GM23338 (cell line): ENCODE measurements at regions not wholly inside any gene's neighbourhood (a gene's known extent, or its start where the extent isn't known, plus 50 kb on each side); places are given as distances from the start of the nearest gene placed in this dataset.

ENCODE experiments used
- ATAC-seq: fragments of 200-7000 bp; cut with Tn5 transposase; 3 replicates; pipeline ENCODE4 v1.9.1; 2020
- DNase-seq: peaks from one replicate; pipeline ENCODE4 v3.0.0-alpha.2; 2015; ENCODE audit warnings: low spot score
- H2AFZ ChIP-seq: fragments of 200-600 bp; sonication (generic); 2 replicates; pipeline ENCODE4 v1.8.0; 2016; ENCODE audit warnings: antibody characterized with exemption, mild to moderate bottlenecking, moderate library complexity
- H3F3A ChIP-seq: fragments of 200-600 bp; sonication (generic); replicated peaks from 2 replicates; pipeline ENCODE4 v1.8.0; 2017; ENCODE audit warnings: antibody characterized with exemption, mixed run types, low read depth
- H3K27ac ChIP-seq: fragments of 200-600 bp; sonication (generic); 2 replicates; pipeline ENCODE4 v1.6.1; 2016; ENCODE audit warnings: low read depth
- H3K27me3 ChIP-seq: fragments of 200-600 bp; sonication (generic); 2 replicates; pipeline ENCODE4 v1.8.0; 2016; ENCODE audit warnings: mild to moderate bottlenecking, mixed run types, moderate library complexity; ENCODE audit not compliant: insufficient read depth
- H3K36me3 ChIP-seq: fragments of 200-600 bp; sonication (generic); 2 replicates; pipeline ENCODE4 v1.8.0; 2016; ENCODE audit warnings: mild to moderate bottlenecking; ENCODE audit not compliant: insufficient read depth
- H3K4me1 ChIP-seq: fragments of 200-600 bp; sonication (generic); 2 replicates; pipeline ENCODE4 v1.8.0; 2016; ENCODE audit warnings: mild to moderate bottlenecking, moderate library complexity; ENCODE audit not compliant: insufficient read depth
- H3K4me2 ChIP-seq: fragments of 200-600 bp; sonication (generic); 2 replicates; pipeline ENCODE4 v1.7.1; 2017; ENCODE audit warnings: mixed run types
- H3K4me3 ChIP-seq: fragments of 200-600 bp; sonication (generic); 2 replicates; pipeline ENCODE4 v1.6.1; 2016; ENCODE audit warnings: mixed run types
- H3K79me2 ChIP-seq: fragments of 200-600 bp; sonication (generic); replicated peaks from 2 replicates; pipeline ENCODE4 v1.8.0; 2017; ENCODE audit warnings: mild to moderate bottlenecking; ENCODE audit not compliant: insufficient read depth
- H3K9me2 ChIP-seq: fragments of 200-600 bp; sonication (generic); 2 replicates; pipeline ENCODE4 v1.8.0; 2017; ENCODE audit not compliant: insufficient read depth
- H4K20me1 ChIP-seq: fragments of 200-600 bp; sonication (generic); replicated peaks from 2 replicates; pipeline ENCODE4 v1.8.0; 2017; ENCODE audit warnings: mild to moderate bottlenecking; ENCODE audit not compliant: insufficient read depth
- H3K27ac Mint-ChIP-seq: 2 replicates; pipeline ENCODE4 v1.8.0; 2020; ENCODE audit warnings: inconsistent platforms, mild to moderate bottlenecking, moderate library complexity, mixed read lengths
- H3K27me3 Mint-ChIP-seq: 3 replicates; pipeline ENCODE4 v1.8.0; 2022; ENCODE audit warnings: low read depth, mild to moderate bottlenecking, moderate library complexity, mixed read lengths, inconsistent platforms; ENCODE audit not compliant: insufficient read depth, poor library complexity
- H3K36me3 Mint-ChIP-seq: 3 replicates; pipeline ENCODE4 v1.8.0; 2021; ENCODE audit warnings: low read depth, mild to moderate bottlenecking, inconsistent platforms, moderate library complexity, mixed read lengths
- H3K4me1 Mint-ChIP-seq: 3 replicates; pipeline ENCODE4 v1.8.0; 2020; ENCODE audit warnings: mild to moderate bottlenecking, inconsistent platforms, mixed read lengths
- H3K4me3 Mint-ChIP-seq: 3 replicates; pipeline ENCODE4 v1.8.0; 2021; ENCODE audit warnings: moderate library complexity, mild to moderate bottlenecking, inconsistent platforms, mixed read lengths
- H3K9me3 Mint-ChIP-seq: 3 replicates; pipeline ENCODE4 v1.8.0; 2020; ENCODE audit warnings: moderate library complexity, mild to moderate bottlenecking, inconsistent platforms, mixed read lengths
- CREB1 ChIP-seq: fragments of 250-450 bp; sonication (Bioruptor Pico); IDR thresholded peaks from 2 replicates; pipeline ENCODE4 v1.5.0; 2020; ENCODE audit warnings: low read depth, mild to moderate bottlenecking, moderate library complexity
- EZH2 ChIP-seq: fragments of 200-600 bp; sonication (generic); IDR thresholded peaks from one replicate; pipeline ENCODE4 v1.8.0; 2017; ENCODE audit warnings: antibody characterized with exemption, mild to moderate bottlenecking, low read depth; ENCODE audit not compliant: unreplicated experiment
- EZH2phosphoT487 ChIP-seq: fragments of 200-600 bp; sonication (generic); IDR thresholded peaks from one replicate; pipeline ENCODE4 v1.8.1; 2018; ENCODE audit warnings: antibody characterized with exemption; ENCODE audit not compliant: unreplicated experiment
- JUNB ChIP-seq: IDR thresholded peaks from one replicate; pipeline ENCODE4 v1.6.1; 2016; ENCODE audit warnings: antibody characterized with exemption; ENCODE audit not compliant: unreplicated experiment
- NANOG ChIP-seq: IDR thresholded peaks from 2 replicates; pipeline ENCODE4 v1.6.1; 2016; ENCODE audit warnings: antibody characterized with exemption, borderline replicate concordance
- POLR2AphosphoS5 ChIP-seq: IDR thresholded peaks from 2 replicates; pipeline ENCODE4 v1.6.1; 2016; ENCODE audit warnings: antibody characterized with exemption, low read depth
- REST ChIP-seq: IDR thresholded peaks from one replicate; pipeline ENCODE4 v1.6.1; 2018; ENCODE audit warnings: antibody characterized with exemption; ENCODE audit not compliant: unreplicated experiment
- STAT1 ChIP-seq: IDR thresholded peaks from one replicate; pipeline ENCODE4 v1.6.1; 2016; ENCODE audit warnings: antibody characterized with exemption; ENCODE audit not compliant: unreplicated experiment
- ZNF331 ChIP-seq: fragments of 250-450 bp; sonication (Bioruptor Pico); IDR thresholded peaks from 2 replicates; pipeline ENCODE4 v1.5.0; 2020; ENCODE audit warnings: low read depth, mild to moderate bottlenecking, moderate library complexity
- ZNF462 ChIP-seq: fragments of 250-450 bp; sonication (Bioruptor Pico); IDR thresholded peaks from 2 replicates; pipeline ENCODE4 v1.5.0; 2020; ENCODE audit warnings: mild to moderate bottlenecking, moderate library complexity
- TF ChIP-seq, protein P1 (sequence below), 2 experiments: fragments of 200-600 bp in 1 of 2; sonication (generic) in 1 of 2; conservative IDR thresholded peaks; 2 replicates each; pipeline versions ENCODE4 v1.5.1 to v1.6.1; 2016 to 2017; ENCODE audit warnings: antibody characterized with exemption in 2 of 2, low read depth in 2 of 2, mild to moderate bottlenecking in 2 of 2, moderate library complexity in 1 of 2
- TF ChIP-seq, protein P2 (sequence below): IDR thresholded peaks from 2 replicates; pipeline ENCODE4 v1.6.1; 2016; ENCODE audit warnings: antibody characterized with exemption

- peaks cover 7% of the 10 kb centered on the region; the same call in 2 of the 3 replicates for H3K4me1 Mint-ChIP-seq
- H3K4me3 Mint-ChIP-seq: no peak overlapping the region
These were observed 277.9 kb upstream of the E2F7 start for GRCh38 chr12:77343291-77343690.

More at GRCh38 chr12:77343291-77343690, 277.9 kb upstream of the E2F7 start:
- no peak overlapping the region for H2AFZ ChIP-seq
- no peaks in the 10 kb centered on the region for H3K36me3 ChIP-seq
- no peaks in the 10 kb centered on the region for H3K4me1 ChIP-seq
- Mint-ChIP-seq H3K27ac (no peak overlapping the region), H3K9me3 (no peaks in the 10 kb centered on the region), H3K36me3 (no peaks in the 10 kb centered on the region), H3K27me3 (no peaks in the 10 kb centered on the region)
- no peaks in the 10 kb centered on the region for H3F3A ChIP-seq
- DNase-seq (no peak), ATAC-seq (no peak)
- H3K9me2 ChIP-seq: no peaks in the 10 kb centered on the region
- TF ChIP-seq POLR2AphosphoS5: no peak
- TF ChIP-seq EZH2: no peak
- TF ChIP-seq REST: no peak
- TF ChIP-seq STAT1: no peak
- TF ChIP-seq, protein P1, sequence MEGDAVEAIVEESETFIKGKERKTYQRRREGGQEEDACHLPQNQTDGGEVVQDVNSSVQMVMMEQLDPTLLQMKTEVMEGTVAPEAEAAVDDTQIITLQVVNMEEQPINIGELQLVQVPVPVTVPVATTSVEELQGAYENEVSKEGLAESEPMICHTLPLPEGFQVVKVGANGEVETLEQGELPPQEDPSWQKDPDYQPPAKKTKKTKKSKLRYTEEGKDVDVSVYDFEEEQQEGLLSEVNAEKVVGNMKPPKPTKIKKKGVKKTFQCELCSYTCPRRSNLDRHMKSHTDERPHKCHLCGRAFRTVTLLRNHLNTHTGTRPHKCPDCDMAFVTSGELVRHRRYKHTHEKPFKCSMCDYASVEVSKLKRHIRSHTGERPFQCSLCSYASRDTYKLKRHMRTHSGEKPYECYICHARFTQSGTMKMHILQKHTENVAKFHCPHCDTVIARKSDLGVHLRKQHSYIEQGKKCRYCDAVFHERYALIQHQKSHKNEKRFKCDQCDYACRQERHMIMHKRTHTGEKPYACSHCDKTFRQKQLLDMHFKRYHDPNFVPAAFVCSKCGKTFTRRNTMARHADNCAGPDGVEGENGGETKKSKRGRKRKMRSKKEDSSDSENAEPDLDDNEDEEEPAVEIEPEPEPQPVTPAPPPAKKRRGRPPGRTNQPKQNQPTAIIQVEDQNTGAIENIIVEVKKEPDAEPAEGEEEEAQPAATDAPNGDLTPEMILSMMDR (conservative IDR thresholded peaks at IDR 0.05; ENCODE audit: low read depth in 2 of 2): no peak
- no peak for TF ChIP-seq ZNF462 (CRISPR knock-in tag)
- no peak for TF ChIP-seq EZH2phosphoT487
- no peak for TF ChIP-seq JUNB
- TF ChIP-seq ZNF331 (CRISPR knock-in tag): no peak
- TF ChIP-seq NANOG: no peak
- TF ChIP-seq, protein P2, sequence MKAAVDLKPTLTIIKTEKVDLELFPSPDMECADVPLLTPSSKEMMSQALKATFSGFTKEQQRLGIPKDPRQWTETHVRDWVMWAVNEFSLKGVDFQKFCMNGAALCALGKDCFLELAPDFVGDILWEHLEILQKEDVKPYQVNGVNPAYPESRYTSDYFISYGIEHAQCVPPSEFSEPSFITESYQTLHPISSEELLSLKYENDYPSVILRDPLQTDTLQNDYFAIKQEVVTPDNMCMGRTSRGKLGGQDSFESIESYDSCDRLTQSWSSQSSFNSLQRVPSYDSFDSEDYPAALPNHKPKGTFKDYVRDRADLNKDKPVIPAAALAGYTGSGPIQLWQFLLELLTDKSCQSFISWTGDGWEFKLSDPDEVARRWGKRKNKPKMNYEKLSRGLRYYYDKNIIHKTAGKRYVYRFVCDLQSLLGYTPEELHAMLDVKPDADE: no peak
- TF ChIP-seq CREB1 (CRISPR knock-in tag): no peak
- H3K27me3 ChIP-seq: no peaks in the 10 kb centered on the region
- H3K27ac ChIP-seq: no peak overlapping the region
- no peak overlapping the region for H3K4me2 ChIP-seq
- H4K20me1 ChIP-seq: no peaks in the 10 kb centered on the region
- no peak overlapping the region for H3K4me3 ChIP-seq
- H3K79me2 ChIP-seq: no peaks in the 10 kb centered on the region
